ENCODE measurements at regions not wholly inside any gene's neighbourhood (a gene's known extent, or its start where the extent isn't known, plus 50 kb on each side); places are given as distances from the start of the nearest gene placed in this dataset.
"Not testable (repeated sequence)": the region's sequence is repeated elsewhere in the genome, so short reads cannot be mapped to it uniquely, and the experiment has no call there.

GRCh38 chr4:148847544-148848255 is 405.5 kb upstream of the NR3C2 start:
- WGBS, 2 experiments (ENCODE audit: insufficient coverage in 2 of 2), result 78 to 97% methylated on average over 5 to 8 of the region's 10 CpGs
- Histone ChIP-seq H3K4me1 (ENCODE audit: control insufficient read depth, insufficient read depth, low read length, poor library complexity, severe bottlenecking) (no peaks in the 10 kb centered on the region), H3K9me3 (ENCODE audit: control insufficient read depth, low read length) (no peaks in the 10 kb centered on the region), H3K36me3 (ENCODE audit: control insufficient read depth, insufficient read depth, low read length) (no peaks in the 10 kb centered on the region), H3K27ac (ENCODE audit: low read depth, low read length, severe bottlenecking) (no peak overlapping the region), H3K4me3 (ENCODE audit: extremely low read depth, insufficient read depth, low read length, poor library complexity, severe bottlenecking) (no peak overlapping the region)

GRCh38 chr4:148845609-148846008 is 403.4 kb upstream of the NR3C2 start:
- no peaks in the 10 kb centered on the region for H3K9me3 ChIP-seq (ENCODE audit: control insufficient read depth, low read length)
- 100% methylated on average over 1 of the region's 1 CpG; no CpG with 5 or more reads in 1 of the 2 experiments for WGBS, 2 experiments (ENCODE audit: insufficient coverage in 2 of 2)
- no peaks in the 10 kb centered on the region for H3K4me1 ChIP-seq (ENCODE audit: control insufficient read depth, insufficient read depth, low read length, poor library complexity, severe bottlenecking)
- H3K36me3 ChIP-seq (ENCODE audit: control insufficient read depth, insufficient read depth, low read length), result no peaks in the 10 kb centered on the region
- H3K4me3 ChIP-seq (ENCODE audit: extremely low read depth, insufficient read depth, low read length, poor library complexity, severe bottlenecking), result no peak overlapping the region
- no peak overlapping the region for H3K27ac ChIP-seq (ENCODE audit: low read depth, low read length, severe bottlenecking)

- Histone ChIP-seq H3K4me1 (ENCODE audit: control insufficient read depth, insufficient read depth, low read length, poor library complexity, severe bottlenecking) (no peaks in the 10 kb centered on the region), H3K27ac (ENCODE audit: low read depth, low read length, severe bottlenecking) (no peak overlapping the region), H3K4me3 (ENCODE audit: extremely low read depth, insufficient read depth, low read length, poor library complexity, severe bottlenecking) (no peak overlapping the region), H3K36me3 (ENCODE audit: control insufficient read depth, insufficient read depth, low read length) (no peaks in the 10 kb centered on the region), H3K9me3 (ENCODE audit: control insufficient read depth, low read length) (no peaks in the 10 kb centered on the region)
- WGBS, 2 experiments (ENCODE audit: insufficient coverage in 2 of 2), result 100% methylated on average over 1 of the region's 3 CpGs
Observed at GRCh38 chr4:148843625-148844024, 401.4 kb upstream of the NR3C2 start.

- Histone ChIP-seq H3K4me3 (ENCODE audit: extremely low read depth, insufficient read depth, low read length, poor library complexity, severe bottlenecking) (no peak overlapping the region), H3K4me1 (ENCODE audit: control insufficient read depth, insufficient read depth, low read length, poor library complexity, severe bottlenecking) (no peaks in the 10 kb centered on the region), H3K9me3 (ENCODE audit: control insufficient read depth, low read length) (no peaks in the 10 kb centered on the region), H3K27ac (ENCODE audit: low read depth, low read length, severe bottlenecking) (no peak overlapping the region), H3K36me3 (ENCODE audit: control insufficient read depth, insufficient read depth, low read length) (no peaks in the 10 kb centered on the region)
- 100% methylated on average over 2 of the region's 3 CpGs; no CpG with 5 or more reads in 1 of the 2 experiments for WGBS, 2 experiments (ENCODE audit: insufficient coverage in 2 of 2)
Observed at GRCh38 chr4:148842843-148843242, 400.6 kb upstream of the NR3C2 start.

GRCh38 chr4:148837571-148837970 is 395.4 kb upstream of the NR3C2 start:
- not testable (repeated sequence) for H3K36me3 ChIP-seq (ENCODE audit: control insufficient read depth, insufficient read depth, low read length); H3K4me3 ChIP-seq (ENCODE audit: extremely low read depth, insufficient read depth, low read length, poor library complexity, severe bottlenecking); H3K4me1 ChIP-seq (ENCODE audit: control insufficient read depth, insufficient read depth, low read length, poor library complexity, severe bottlenecking); H3K27ac ChIP-seq (ENCODE audit: low read depth, low read length, severe bottlenecking); H3K9me3 ChIP-seq (ENCODE audit: control insufficient read depth, low read length)
- 88% methylated on average over 1 of the region's 2 CpGs; no CpG with 5 or more reads in 1 of the 2 experiments for WGBS, 2 experiments (ENCODE audit: insufficient coverage in 2 of 2)

GRCh38 chr4:148834804-148835631 is 392.8 kb upstream of the NR3C2 start:
- Histone ChIP-seq H3K36me3 (ENCODE audit: control insufficient read depth, insufficient read depth, low read length) (no peaks in the 10 kb centered on the region), H3K27ac (ENCODE audit: low read depth, low read length, severe bottlenecking) (peak overlapping the region; percentile 57), H3K9me3 (ENCODE audit: control insufficient read depth, low read length) (no peaks in the 10 kb centered on the region), H3K4me3 (ENCODE audit: extremely low read depth, insufficient read depth, low read length, poor library complexity, severe bottlenecking) (no peak overlapping the region), H3K4me1 (ENCODE audit: control insufficient read depth, insufficient read depth, low read length, poor library complexity, severe bottlenecking) (no peaks in the 10 kb centered on the region)
- WGBS, 2 experiments (ENCODE audit: insufficient coverage in 2 of 2), result 74 to 93% methylated on average over 2 to 5 of the region's 6 CpGs

GRCh38 chr4:148831945-148832344 is 389.7 kb upstream of the NR3C2 start:
- H3K4me1 ChIP-seq (ENCODE audit: control insufficient read depth, insufficient read depth, low read length, poor library complexity, severe bottlenecking), result no peaks in the 10 kb centered on the region
- no peak overlapping the region for H3K27ac ChIP-seq (ENCODE audit: low read depth, low read length, severe bottlenecking)
- H3K4me3 ChIP-seq (ENCODE audit: extremely low read depth, insufficient read depth, low read length, poor library complexity, severe bottlenecking), result no peak overlapping the region
- no peaks in the 10 kb centered on the region for H3K9me3 ChIP-seq (ENCODE audit: control insufficient read depth, low read length)
- H3K36me3 ChIP-seq (ENCODE audit: control insufficient read depth, insufficient read depth, low read length), result no peaks in the 10 kb centered on the region

GRCh38 chr4:148828291-148828690 is 386.1 kb upstream of the NR3C2 start:
- WGBS, 2 experiments (ENCODE audit: insufficient coverage in 2 of 2), result no CpG with 5 or more reads among the region's 3 CpGs

GRCh38 chr4:148827781-148828180 is 385.6 kb upstream of the NR3C2 start:
- H3K9me3 ChIP-seq (ENCODE audit: control insufficient read depth, low read length), result no peaks in the 10 kb centered on the region
- 83% methylated on average over 1 of the region's 2 CpGs; no CpG with 5 or more reads in 1 of the 2 experiments for WGBS, 2 experiments (ENCODE audit: insufficient coverage in 2 of 2)
- no peaks in the 10 kb centered on the region for H3K36me3 ChIP-seq (ENCODE audit: control insufficient read depth, insufficient read depth, low read length)
- H3K27ac ChIP-seq (ENCODE audit: low read depth, low read length, severe bottlenecking), result no peak overlapping the region
- no peaks in the 10 kb centered on the region for H3K4me1 ChIP-seq (ENCODE audit: control insufficient read depth, insufficient read depth, low read length, poor library complexity, severe bottlenecking)
- H3K4me3 ChIP-seq (ENCODE audit: extremely low read depth, insufficient read depth, low read length, poor library complexity, severe bottlenecking), result no peak overlapping the region

More at GRCh38 chr4:148828291-148828690, 386.1 kb upstream of the NR3C2 start:
- Histone ChIP-seq H3K9me3 (ENCODE audit: control insufficient read depth, low read length) (no peaks in the 10 kb centered on the region), H3K36me3 (ENCODE audit: control insufficient read depth, insufficient read depth, low read length) (no peaks in the 10 kb centered on the region), H3K4me1 (ENCODE audit: control insufficient read depth, insufficient read depth, low read length, poor library complexity, severe bottlenecking) (no peaks in the 10 kb centered on the region), H3K4me3 (ENCODE audit: extremely low read depth, insufficient read depth, low read length, poor library complexity, severe bottlenecking) (no peak overlapping the region), H3K27ac (ENCODE audit: low read depth, low read length, severe bottlenecking) (no peak overlapping the region)

- 88 to 100% methylated on average over 1 of the region's 2 CpGs for WGBS, 2 experiments (ENCODE audit: insufficient coverage in 2 of 2)
- no peak overlapping the region for H3K4me3 ChIP-seq (ENCODE audit: extremely low read depth, insufficient read depth, low read length, poor library complexity, severe bottlenecking)
- no peaks in the 10 kb centered on the region for H3K4me1 ChIP-seq (ENCODE audit: control insufficient read depth, insufficient read depth, low read length, poor library complexity, severe bottlenecking)
- H3K9me3 ChIP-seq (ENCODE audit: control insufficient read depth, low read length), result no peaks in the 10 kb centered on the region
- H3K27ac ChIP-seq (ENCODE audit: low read depth, low read length, severe bottlenecking), result no peak overlapping the region
- H3K36me3 ChIP-seq (ENCODE audit: control insufficient read depth, insufficient read depth, low read length), result no peaks in the 10 kb centered on the region
Observed at GRCh38 chr4:148823419-148823769, 381.2 kb upstream of the NR3C2 start.

All from mesodermal cell (in vitro differentiated cells).